Stimulated activated CD4-positive, alpha-beta T cell treated with anti-CD3 and anti-CD28 coated beads, Interleukin-15, amount 100 ng/mL, for 1 hour (primary cell): ENCODE measurements at regions not wholly inside any gene's neighbourhood (a gene's known extent, or its start where the extent isn't known, plus 50 kb on each side); places are given as distances from the start of the nearest gene placed in this dataset.

Experiments
- DNase-seq, 2 donors: peaks; one replicate each; pipeline ENCODE4 v3.0.0-alpha.2; 2020; ENCODE audit warnings: low read depth in 1 of 2, low spot score in 1 of 2

DNA sequence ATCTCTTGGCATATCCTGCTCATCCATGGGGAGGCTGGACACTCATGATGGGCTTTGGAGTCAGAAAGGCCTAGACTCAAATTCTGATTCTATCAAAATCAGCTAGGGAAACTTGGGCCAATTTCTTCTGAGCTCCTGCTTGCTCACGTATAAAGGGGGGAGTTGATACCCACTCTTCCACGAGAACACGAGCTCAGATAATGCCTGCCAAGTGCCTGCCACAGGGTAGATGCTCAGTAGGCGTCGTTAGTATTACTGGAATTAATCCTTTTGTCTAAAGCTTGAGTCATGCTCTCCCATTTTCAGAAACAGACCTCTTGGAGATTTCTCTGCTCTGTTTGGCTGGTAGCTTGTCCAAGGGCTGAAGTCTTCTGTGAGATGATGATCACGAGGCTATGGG is 238.3 kb upstream of the MVB12B start:
- no peak for DNase-seq

DNA sequence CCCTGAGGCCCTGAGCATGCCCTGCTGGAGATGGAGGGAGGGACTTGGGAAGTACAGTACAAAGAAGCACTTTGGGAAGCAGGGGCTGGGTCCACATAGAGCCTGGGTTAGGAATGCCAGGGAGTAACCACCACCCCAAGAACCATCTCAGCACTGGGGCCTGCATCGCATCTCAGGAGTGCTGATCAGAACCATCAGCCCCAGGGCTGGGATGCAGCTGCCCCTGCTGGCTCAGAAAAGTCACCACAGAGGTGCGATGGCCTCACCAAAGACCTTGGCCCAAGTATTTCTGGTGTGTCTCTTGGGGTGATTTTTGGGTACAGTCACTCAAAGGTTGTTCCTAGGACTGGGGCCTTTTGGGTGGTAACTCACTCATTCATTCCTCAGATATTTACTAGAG is 236.8 kb upstream of the MVB12B start:
- no peak for DNase-seq

DNA sequence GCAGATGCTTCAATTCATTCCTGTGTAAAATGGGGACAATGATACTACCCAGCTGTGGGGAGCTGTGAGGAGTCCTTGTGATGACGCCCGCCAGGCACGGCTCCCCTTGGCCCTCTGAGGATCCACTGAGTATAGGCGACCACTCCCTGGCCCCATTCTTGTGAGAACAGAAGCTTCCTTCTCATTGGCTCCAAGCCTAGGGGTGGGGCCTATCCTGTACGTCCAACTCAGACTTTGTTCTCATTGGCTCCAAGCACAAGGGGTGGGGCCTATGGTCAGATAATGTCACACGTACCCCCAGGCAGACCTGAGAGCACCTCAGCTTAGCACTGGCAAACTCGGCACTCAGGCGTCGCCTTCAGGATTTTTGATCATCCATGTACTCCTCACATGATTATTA is 232.9 kb upstream of the MVB12B start:
- no peak for DNase-seq

DNA sequence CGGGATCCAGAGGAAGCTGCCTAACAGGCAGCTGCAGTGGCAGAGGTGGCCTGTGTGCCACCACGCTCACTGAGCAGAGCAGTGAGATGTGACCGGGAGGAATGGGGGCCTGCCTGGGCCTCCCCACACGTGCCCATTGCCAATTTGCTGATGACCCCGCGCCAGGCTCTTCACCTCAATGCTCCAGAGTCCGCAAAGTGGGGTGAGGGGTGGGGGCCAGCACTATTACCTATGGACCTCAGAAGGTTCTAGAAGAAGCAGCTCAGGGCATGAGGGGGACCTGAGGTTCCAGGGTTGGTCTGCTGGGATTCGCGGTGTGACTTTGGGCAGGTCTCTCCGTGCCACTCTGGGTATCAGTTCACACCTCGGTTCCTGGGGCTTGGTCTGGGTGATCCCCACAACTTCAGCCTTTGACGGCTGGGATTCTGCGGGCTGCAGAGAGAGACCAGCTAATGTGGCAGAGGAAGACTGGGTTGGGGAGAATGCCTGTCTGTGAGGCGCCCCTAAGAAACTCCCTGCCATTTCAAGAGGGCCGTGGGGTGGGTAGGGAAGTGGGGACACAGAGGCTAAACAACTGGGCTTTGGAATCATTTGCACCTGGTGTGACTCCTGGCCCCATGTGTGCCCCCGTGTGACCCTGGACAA is 231.0 kb upstream of the MVB12B start:
- no peak for DNase-seq

DNA sequence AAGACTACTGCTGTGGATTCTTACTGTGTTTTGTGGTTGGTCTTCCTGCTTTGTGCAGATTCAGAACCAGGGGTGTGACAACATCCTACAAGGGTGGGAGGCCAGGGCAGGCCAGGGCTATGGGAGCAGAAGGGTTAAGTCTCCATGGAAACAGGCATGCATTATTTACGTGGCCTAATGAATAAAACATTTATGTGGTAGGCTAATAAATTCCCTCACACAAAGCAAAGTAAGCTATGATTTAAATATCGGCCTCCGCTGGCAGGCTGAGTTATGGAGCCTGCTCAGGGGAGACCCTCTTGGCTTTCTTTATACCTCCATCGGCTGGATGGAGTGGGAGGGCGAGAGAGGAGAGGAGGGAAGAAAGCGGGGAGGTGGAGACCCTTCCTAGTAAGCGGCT is 230.3 kb upstream of the MVB12B start:
- no peak for DNase-seq

DNA sequence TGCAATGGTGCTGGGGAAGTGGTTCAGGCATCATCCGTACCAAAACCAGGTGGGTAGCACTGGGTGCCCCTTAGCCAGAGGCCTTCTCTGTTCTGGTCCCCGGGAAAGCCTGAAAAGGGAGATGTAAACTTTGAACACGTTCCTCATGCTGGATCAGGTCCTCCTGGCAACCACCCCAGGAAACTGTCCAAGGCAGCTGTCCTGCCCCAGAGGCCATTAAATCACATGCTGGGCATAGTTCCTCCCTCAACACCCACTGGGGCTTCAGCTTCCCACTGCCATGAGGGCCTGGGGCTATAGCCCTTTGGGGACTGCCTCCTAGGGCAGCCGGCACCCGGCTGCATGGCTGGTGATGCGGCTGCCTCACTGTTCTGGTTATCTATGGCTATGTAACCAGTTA is 228.9 kb upstream of the MVB12B start:
- DNase-seq: no peak

DNA sequence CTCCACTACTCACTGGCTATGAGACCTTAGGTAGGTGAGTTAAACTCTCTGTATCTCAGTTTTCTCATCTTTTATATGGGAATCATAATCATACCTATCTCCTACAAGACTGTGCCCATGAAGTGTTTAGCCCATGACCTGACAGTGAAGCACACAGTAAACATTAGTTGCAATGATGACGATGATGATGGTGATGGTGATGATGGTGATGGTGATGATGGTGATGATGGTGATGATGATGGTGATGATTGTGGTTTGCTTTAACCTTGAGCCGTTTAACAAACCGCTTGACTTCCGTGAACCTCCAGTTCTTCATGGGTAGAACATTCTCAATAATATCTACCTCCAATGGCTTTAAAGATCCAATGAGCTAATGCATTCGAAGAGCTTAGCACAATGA is 220.2 kb upstream of the MVB12B start:
- no peak for DNase-seq

DNA sequence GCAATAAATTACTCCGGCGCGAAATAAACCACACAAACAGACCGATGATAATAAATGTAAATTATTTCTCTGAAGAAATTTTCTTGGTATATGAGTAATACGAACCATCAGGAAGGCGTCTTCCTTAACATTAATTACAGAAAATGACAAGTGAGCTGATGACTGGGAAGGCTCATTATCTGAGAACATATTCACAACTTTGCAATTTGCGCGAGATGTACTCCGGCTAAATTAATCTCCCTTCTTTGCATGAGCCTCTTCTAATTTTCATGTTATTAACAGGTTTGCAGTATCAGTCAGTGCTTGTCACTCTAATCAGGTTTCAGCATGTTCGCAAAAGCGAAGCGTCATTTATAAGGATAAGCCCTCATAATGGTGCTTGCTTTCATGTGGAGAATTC is 218.9 kb upstream of the MVB12B start:
- DNase-seq: no peak

DNA sequence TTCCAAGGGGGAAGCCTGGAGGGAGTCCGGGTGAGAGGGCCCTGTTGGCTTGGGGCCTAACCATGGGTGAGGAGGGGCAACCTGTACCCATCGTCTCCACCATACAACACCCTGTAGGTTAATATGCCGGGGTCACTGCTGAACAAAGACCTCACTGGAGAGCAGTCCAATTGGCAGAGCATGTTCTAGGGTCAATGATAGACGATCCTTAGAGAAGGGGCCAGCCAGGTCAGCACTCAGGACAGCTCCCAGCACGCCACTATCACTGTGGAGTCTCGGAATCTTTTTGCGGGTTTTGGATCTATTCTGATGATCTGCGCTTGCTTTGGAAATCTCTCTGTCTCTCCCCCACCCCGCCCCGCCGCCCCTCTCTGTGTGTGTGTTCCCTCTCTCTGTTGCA is 218.4 kb upstream of the MVB12B start:
- DNase-seq: no peak

DNA sequence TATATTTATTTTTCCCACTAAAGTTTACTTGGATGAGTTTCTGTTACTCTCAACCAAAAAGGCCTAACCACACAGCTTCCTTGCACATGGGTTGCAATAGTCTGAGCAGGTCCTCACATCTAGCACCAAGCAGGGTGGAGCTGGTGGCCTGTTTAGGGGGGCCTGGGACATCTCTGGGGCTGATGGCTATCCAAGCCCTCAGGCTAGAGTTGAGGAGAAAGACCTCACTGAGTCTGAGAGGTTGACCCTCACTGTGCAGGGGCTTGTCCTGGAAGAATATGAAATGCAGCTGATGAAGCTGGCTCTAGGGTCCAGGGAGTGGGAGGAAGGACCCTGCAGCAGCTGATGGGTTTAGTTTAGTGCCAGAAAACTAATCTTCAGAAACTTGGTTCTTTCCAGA is 217.1 kb upstream of the MVB12B start:
- no peak for DNase-seq

DNA sequence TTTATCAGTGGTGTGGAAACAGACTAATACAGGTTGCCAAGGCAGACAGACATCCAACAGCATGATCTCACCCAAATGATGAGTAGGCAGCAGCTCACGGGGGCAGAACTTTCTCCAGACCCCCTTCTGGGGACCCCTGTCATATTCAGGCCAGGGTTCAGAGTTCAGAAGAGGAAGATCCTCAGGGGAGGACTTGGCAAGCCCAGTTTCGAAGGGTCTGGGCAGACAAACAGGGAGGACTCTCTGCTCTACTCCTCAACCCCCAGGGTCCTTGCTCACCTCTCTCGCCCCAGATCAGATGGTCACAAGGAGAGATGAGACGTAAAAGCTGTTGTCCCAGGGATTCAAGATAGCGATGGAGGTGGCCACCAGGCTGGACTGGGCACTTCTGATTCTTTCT is 215.1 kb upstream of the MVB12B start:
- no peak for DNase-seq

DNA sequence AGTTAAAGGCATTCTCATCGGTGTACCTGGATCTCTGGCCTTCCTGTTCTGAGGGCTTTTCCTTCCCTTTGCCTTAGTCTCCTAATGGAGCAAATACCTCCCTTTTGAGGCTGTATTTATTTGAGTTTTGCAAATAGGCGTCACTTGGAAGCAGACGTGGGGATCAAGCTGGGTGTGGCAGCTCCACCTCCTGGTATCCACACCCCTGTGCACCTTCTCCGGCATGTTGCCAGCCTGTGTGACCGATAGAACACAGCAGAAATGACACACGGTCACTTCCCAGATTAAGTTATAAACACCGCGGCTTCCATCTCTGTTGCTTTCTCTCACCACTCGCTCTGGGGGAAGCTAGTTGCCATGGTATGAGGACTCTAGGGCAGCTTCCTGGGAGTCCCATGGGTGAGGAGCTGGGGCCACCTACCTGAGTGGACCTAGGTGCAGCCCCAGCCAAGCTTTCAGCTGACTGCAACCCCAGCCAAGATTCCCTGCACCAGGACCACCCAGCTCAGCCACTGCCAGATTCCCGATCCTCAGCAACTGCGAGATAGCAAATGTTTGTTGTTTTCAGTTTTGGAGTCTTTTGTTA is 214.4 kb upstream of the MVB12B start:
- no peak for DNase-seq

DNA sequence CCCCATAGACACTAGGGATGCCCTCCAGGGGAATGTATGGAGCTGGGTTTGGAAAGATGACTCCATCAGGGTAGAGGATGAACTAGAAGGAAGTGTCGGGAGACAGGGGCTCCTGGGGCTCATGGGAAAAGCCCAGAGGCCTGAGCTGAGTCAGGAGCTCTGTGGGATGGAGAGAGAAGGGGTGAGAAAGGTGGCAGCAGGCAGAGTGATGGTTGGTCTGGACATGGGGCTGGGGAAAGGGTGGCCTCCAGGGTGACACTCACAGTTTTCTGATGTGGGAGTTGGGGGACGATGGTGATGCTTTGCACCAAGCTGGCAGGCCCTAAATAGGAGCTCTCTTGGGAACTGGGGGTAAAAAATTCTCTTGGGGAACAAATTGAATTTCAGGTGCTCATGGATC is 213.5 kb upstream of the MVB12B start:
- no peak for DNase-seq

DNA sequence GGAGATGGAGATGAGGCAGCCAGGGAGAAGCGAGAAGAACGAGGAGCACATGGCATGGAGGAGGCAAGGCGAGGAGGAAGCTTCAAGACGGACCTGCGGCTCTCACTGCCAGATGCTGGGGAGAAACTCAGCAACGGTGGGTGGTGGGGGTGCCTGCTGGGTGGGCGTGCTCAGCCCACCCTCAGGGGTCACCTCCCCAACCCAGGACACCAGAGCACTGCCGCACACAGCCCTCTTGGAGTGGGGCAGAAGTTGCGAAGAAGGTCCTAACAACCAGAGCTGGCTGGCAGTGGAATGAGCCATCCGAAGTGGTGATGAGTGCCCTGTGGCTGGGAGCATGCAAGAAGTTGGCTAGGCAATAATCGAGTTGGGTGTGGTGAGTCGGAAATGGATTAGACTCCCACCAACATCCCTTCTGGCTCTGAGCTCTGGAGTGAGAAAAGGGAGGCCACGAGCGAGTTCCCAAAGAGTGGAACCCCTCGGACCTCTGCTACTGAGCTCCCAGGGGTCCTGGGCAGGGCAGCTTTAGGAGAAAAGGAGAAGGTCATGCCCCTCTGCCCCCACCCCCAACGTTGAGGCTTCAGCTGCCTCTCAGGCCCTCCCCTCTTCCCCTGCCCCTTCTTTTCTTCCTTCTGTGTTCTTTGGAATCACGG is 212.7 kb upstream of the MVB12B start:
- no peak for DNase-seq

DNA sequence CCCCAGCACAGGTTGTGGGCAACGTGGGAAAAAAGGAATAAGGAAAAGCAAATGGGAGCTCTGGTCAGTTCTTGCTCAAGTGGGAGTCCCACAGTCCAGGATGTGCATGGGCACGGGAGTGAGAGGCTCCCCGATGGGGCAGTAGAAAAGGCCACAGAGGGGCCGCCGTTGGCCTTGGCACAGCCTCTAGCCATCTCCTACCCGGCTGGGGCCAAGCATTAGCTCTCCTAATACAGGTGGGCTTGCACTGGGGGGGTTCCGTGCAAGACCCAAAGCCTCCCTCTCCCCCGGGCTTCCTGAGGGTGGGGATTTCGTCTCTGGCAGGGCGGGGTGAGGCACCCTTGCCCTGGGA is 212.2 kb upstream of the MVB12B start:
- DNase-seq: no peak

DNA sequence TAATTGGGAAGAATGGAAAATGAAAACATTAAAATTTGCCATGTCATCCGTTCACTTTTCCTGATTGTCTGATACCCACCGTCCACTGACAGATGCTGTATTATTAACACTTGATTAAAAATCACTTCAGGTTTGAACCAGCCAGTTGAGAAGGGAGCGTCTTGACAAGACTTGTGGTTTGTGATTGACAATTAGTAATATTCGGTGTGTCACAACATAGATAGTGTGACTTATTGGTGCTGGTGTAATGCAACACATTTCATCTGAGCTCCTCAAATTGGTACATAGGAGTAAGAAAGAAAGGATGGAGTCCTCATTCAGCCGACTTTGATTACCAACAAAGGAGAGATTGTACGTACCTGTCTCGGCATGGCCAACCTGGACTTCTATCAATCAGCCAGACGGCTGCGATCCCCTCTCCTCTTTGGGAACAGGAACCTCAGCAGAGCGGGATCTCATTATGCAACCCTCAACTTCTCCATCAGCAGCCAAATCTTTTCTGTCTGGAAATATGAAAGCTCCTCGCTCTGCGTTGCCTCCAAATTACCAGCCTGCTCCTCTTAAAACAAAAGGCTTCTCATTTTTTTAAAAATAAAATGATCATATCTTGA is 211.7 kb upstream of the MVB12B start:
- no peak for DNase-seq

DNA sequence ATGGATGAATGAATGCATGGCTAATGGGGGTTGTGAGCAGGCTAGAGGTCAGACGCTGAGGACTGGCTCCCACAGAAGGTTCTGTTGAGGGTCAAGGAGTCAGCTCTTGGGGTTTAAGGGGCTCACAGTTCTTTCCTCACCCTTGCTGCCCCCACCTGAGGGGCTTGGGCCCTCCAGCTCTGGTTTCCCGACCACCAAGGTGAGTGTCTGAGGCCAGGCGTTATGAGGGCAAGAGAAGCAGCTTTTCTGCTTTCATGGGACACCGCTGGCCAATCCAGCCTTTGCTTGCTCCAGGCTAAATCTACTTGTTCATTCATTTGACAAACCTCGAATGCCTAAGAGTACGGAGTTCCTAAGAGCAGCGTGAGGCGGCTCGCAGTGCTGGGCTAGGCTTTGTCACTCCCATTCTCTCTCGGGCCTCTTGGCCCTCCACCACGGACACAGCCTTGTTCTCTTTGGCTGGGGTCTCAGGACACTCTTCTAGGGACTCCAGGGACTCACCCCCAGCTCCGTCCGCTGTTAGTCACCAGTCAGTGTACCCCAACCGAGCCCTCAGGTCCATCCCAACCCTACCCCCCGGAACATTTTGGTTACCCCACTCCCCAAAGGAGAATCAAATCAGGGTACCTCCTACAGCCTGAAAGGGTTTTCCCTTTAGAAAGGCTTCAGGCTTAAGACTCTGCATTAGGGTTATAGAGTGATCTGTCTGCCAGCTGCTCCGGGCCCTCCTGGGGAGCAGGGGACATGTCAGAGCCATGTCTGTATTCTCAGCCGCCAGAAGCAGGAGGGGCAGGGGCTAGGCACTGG is 210.1 kb upstream of the MVB12B start:
- no peak for DNase-seq

DNA sequence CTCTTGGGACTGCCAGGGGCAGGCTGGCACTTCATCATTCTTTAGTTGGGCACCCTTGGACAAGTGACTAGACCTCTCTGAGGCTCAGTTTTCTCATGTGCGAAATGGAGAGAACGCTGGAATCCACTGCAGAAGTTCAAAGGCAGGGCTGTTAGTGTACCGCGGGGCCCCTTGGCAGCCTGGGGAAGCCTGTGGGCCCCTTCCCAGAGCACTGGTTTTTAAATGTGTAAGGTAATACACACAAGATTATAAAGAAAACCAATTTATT is 209.5 kb upstream of the MVB12B start:
- DNase-seq: no peak

DNA sequence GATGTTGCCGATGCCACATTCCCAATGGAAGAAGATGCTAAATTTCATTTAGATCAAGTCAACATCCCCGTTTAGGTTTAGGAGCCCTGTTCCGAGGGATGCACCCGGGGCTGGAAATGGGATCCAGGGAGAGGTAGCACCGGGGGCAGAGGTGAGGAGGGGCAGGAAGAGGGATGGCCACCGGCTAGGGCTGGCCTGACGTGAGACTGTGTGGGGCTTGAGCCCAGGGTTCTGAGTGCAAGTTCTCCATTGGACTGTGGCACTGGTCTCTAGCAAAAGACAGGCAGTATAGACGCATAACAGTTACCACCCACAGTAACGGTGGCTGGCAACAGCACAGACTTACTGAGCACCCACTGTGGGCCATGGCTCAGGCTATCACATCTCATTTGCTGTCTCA is 209.0 kb upstream of the MVB12B start:
- no peak for DNase-seq

DNA sequence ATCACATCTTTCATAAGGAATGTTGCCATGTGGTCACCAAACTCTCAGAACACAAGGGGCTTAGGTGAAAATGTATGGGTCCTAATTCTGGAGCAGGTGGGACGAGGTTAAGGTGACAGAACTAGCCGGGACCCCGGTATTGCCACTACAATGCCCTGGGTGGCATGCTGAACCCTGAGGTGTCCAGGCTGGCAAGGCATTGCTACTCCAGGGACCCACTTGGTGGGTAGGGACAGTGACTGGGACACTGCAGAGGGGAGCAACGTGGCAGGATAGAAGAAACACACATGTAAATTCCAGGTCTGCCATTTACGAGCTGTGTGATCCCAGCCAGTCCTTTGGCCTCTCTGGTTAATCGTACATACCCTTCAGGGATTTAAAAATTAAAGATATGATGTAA is 206.9 kb upstream of the MVB12B start:
- no peak for DNase-seq

DNA sequence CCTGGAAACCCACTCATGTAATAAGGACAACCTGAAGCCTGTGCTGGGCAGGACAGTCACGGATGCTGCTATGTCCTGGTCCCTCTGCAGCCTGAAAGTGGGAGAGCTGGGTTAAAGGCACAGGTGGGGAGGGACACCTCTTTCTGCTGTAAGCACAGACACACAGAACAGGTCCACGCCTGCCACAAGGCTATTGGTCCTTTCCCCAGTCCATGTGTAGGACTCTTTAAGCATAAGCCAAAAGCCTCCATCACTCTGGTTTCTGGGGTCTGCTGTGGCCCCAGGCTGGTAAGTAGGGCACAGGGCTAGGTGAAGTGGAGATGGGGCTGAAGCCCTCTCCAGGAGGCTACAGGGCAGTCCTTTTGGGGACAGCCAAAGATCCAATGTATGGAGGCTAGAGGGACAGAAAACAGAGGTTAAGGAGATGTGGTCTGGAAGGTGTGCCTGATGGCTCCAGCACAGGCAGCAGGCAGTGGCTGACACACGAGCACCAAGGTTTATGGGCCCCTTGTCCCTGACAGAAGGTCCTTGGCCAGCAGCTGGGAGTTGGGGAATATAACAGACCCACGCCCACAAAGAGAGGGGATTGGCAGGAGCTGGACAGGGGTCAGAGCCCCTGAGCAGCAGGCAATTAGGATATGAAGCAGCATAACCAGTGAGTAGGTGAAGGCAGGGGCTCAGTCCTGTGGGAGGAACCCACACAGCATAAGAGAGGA is 203.6 kb upstream of the MVB12B start:
- no peak for DNase-seq

DNA sequence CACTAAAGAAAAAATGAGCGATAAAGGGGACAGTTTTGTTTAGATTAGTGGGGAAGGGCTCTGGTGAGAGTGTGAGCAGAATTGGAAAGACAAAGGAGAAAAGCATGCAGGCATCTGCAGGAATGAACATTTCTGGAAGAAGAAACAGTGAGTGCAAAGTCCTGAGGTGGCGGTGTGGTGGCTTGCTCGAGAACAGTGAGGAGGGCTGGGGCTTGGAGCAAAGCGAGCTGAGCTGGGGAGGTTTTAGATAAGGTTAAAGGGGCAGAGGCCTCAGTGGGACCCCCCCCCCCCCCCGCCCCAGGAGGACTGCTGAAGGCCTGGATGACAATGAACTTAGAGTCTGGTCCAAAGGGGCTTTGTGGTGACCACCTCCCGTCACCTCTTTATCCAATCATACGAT is 202.7 kb upstream of the MVB12B start:
- no peak for DNase-seq
